NCI-H1048 (cell line): ENCODE measurements at regions not wholly inside any gene's neighbourhood (a gene's known extent, or its start where the extent isn't known, plus 50 kb on each side); places are given as distances from the start of the nearest gene placed in this dataset.
"Not testable (repeated sequence)": the region's sequence is repeated elsewhere in the genome, so short reads cannot be mapped to it uniquely, and the experiment has no call there.

ENCODE experiments used
- DNase-seq: peaks from one replicate; lab custom pipeline; 2025; lab: John Stamatoyannopoulos, UW

DNA sequence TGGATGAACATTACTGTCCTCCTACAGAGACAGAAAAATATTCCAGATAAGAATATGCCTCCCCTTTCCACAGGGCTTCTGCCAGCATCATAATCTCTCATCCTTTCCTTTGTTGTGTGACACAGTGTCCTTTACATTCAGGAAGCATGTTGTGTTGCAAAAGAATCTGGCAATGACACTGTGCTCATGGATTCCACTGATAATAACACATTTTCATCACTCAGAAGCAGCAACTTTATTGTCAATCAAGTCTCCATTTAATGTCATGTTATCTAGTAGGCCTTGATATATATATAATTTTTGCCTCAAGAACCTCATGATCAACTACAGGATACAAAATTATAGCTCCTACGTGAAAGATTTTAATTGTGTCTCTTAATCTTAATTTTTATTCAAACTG is 833.9 kb downstream of the FSTL5 start:
- DNase-seq = no peak

- DNase-seq = no peak
Measured at GRCh38 chr4:161321706-161322105, 842.1 kb downstream of the FSTL5 start.

DNA sequence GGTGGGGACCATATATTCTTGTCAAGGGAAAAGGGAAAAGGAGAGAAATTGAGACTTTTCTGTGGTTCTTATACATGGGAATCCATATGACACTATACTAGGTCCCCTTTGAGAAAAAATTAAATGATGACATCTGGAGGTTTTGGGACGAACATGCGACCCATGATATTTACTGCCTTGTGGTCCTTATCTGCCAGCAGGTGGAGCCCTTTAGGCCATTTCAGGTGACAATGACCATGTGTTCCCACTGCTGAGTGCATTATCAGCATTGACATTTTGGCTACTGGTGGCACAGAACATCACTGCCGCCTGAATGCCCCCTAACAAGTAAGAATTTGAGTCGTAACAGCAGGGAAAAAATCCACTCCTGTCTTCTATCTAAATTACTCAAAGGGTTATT is 843.4 kb downstream of the FSTL5 start:
- peak; percentile 3 for DNase-seq

- DNase-seq = no peak
Measured at GRCh38 chr4:161317000-161317399, 846.8 kb downstream of the FSTL5 start.

DNA sequence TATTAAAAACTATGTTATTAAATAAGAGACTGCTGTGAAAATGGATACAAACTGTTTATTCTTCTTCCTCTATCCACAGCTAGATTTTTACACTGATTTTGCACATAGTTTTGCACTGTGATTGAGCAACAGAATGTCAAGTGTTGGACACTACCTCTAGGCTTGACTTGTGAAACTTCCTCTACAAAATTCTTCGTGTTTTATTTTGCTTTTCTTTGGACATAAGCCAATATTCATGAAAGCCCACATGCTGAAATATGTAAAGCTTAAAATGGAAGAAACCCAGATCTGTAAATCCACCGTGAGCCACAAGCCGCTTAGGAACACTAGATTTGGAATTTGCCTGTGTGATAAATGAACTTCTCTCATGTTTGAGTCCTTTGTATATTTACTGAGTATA is 849.4 kb downstream of the FSTL5 start:
- DNase-seq = no peak

DNA sequence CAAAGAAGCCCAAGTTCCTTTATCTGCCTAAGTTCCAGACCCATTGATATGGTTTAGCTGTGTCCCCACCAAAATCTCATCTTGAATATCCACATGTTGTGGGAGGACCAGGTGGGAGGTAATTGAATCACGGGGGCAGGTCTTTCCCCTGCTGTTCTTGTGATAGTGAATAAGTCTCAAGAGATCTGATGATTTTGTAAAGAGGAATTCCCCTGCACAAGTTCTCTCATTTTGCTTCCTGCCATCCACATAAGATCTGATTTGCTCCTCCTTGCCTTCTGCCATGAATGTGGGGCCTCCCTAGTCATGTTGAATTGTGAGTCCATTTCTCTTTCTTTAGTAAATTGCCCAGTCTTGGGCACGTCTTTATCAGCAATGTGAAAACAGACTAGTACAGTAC is 860.2 kb downstream of the FSTL5 start:
- no peak for DNase-seq

GRCh38 chr4:161291222-161291621 is 872.6 kb downstream of the FSTL5 start:
- no peak for DNase-seq

DNA sequence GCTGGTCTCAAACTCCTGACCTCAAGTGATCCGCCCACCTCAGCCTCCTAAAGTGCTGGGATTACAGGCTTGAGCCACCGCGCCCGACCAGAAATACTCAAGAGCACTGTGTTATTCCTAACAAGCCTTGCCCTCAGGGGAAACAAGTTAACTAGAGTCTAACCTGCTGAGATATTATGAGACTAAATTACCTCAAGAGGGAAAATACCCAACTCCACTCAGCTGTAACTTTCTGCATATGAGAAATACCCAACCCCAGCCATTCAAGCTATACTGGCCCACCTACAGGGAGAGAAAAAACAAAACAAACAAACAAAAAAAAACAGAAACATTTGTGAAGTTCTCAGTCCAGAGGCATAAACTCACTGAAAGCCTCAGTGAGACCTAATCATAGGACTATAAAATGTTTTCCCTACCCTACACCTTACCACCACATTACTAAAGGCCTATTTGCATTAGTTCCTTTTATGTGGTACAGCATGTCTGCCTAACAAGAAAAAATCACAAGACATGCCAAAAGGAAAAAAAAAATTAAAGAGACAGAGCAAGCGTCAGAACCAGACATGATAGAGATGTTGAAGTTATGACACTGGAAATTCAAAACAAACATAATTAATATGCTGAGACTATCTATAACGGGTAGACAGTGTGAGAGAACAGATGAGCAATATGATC is 876.0 kb downstream of the FSTL5 start:
- DNase-seq = no peak

DNA sequence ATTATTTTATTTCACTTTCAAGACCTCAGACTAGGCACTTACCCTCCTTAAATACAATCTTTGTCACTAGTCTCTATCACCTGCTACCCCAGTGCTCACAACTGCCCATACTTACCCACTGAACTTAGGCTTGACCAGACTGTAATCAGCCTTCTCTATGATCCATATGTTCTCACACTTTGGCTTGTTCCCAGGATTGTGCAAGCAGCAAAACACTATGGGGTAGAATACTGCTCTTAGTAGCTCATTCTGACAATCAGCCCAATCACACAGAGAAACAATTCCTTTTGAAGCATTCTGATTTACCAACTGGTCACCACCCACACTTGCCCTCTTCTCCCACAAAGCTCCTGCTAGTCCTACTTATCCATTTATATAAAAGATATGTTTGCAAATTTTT is 878.3 kb downstream of the FSTL5 start:
- no peak for DNase-seq

GRCh38 chr4:161280929-161281328 is 882.9 kb downstream of the FSTL5 start:
- DNase-seq = no peak

DNA sequence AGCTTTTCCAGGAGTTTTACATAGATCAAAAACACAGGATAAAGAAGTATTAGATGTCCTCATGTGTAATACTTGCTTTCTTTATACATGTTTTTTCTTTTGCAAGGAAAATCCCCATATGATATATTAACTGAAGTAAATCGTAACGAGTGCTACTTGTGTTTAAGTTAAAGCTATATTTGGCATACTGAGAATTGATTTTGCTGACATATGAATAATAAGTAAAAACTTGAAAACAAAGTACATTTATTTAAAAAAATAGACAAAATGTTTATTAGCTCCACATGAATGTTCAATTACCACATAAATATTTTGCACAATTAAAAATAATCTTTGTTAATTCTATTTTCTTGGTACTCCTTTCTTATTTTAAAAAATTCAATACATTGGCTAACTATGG is 884.7 kb downstream of the FSTL5 start:
- DNase-seq = no peak

- DNase-seq = not testable (repeated sequence)
Measured at GRCh38 chr4:161277150-161277787, 886.5 kb downstream of the FSTL5 start.

DNA sequence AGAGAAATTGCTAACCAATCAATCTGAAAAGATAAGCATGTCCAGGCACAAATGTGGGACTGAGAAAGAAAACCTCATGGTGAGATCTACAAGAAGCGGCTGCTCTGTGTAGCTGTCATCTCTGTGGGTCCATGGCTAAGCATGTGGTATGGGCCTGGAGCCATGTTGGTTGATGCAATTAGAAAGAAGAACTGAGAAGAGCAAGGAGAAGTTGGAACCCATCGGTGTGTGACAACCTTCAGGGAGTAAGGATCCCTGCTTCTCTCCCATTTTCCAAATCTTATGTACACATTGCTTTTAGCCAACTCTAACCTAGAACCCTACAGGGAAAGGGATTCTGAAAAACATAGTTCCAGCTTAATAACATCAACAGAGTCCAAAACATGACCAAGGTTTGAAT is 890.2 kb downstream of the FSTL5 start:
- no peak for DNase-seq

DNA sequence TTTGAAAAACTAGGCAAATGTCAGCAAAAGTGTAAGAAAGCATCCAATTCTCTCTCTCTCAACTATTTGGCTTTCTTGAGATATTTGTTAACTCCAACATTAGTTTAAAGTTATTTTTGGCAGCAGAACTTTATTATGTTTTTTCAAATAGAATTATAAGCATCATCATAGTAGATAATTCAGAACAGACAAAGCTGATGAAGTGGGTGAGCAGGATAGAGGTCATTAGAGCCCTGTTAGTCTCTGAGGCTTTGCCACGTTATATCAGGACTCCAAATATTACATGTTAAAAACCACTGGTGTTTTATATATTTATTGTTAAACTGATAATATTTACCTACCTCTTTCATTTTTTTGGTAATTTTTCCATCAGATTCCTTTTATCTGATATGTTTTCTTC is 903.0 kb downstream of the FSTL5 start:
- no peak for DNase-seq

GRCh38 chr4:161256716-161257115 is 907.1 kb downstream of the FSTL5 start:
- DNase-seq = no peak

- DNase-seq = no peak
Measured at GRCh38 chr4:161256172-161256571, 907.6 kb downstream of the FSTL5 start.

DNA sequence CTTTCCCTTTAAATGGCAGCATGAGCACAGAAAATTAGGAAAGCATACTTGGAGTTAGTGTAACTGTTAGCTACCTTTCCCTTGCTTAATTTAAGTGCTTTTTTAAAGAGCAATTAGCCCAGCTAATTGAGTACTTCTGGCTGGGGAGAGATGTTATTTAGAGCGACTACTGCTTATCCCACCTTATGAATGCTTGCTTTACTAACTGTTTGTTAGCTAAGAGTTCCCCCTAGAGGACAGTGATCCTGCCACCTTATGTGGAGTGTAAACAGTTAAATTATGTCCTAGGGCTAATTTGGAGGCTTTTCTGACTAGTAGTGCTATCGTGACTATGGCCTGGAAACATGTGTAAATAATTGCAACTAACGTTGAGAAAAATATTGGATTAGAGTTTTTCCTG is 909.4 kb downstream of the FSTL5 start:
- no peak for DNase-seq

GRCh38 chr4:161252520-161253141 is 911.2 kb downstream of the FSTL5 start:
- no peak for DNase-seq

DNA sequence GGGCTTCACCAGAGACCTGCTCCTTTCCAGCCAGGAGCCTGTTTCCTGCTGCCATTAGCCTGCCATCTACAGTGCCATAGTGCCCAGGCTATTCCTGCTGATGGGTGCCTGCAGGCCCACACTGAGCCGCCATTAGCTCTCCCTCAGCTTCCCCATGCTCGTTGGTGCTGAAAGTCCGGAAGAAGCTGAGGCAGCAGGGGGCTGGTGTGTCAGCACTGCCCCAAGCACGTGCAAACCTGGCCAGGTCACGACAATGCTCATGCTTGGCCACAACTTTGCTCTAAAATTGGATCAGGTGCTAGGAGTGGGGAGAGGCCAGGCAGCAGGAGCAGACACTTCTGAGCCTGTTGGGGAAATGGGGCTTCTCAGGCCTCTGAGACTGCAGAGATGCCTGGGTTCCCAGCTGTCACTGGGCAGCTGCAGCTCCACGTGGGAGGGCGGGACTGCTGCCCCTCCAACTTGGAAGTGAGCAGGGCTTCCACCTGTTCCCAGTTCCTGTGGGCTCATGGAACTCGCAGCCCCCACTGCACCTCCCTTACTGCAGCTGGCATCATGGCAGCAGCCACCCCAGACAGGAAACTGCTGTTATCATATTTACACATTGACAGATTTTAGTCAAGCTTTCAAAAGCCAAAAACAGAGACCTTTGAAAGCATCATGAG is 913.9 kb downstream of the FSTL5 start:
- no peak for DNase-seq

DNA sequence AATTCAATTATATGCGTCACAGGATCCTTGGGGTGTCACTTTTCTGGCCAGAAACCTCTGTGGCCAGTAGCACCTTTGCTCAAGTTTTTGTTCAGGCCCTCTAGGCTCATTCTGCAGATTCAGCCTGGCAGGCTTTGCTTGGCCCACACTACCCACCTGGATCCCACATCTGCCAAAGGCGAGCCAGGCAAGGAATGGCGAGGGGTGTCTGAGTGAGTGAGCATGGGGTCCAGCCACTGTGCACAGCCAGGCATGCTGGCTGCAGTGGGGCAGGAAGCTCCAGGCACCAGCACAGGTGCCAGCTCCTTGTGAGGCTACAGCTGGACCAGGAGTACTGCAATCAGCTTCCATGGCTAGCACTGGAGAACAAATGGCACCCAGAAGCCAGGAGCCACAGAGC is 914.9 kb downstream of the FSTL5 start:
- no peak for DNase-seq

GRCh38 chr4:161247831-161248230 is 916.0 kb downstream of the FSTL5 start:
- DNase-seq = no peak

DNA sequence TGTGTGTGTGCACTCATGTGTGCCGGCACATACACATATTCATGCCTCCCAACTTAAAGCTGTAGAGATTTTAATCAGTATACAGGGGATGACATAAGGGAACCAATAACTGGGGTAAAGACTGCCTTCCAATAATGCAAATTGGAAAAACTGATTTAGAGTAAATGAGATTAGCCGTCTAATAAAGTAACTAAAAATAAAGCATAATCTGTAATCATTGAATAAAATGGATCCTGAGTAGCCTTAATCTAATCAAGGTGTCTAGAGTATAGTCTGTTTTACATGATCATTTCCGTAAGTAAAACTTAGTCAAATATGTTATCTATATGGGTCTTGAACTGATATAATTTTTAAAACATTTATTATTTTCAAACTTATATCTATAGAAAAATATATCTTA is 925.8 kb downstream of the FSTL5 start:
- DNase-seq = no peak

DNA sequence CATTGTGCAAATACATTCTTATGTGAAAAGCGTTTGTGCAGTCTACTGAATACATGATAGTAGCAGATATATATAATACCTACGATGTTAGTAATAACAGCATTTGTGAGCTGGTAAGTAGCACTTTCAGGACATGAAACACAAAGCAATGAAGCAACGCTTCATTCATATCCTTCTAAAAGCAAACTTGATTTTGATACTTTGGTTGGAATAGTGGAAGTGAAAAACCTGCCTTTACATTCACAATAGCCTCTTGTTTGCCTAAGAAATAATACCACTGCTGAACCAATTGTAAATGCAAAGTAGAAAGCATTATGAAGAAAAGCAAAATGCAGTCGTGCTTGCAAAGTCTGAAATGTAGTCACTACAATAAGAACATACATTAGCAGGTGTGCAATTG is 926.3 kb downstream of the FSTL5 start:
- DNase-seq = no peak
